ENCODE measurements at regions not wholly inside any gene's neighbourhood (a gene's known extent, or its start where the extent isn't known, plus 50 kb on each side); places are given as distances from the start of the nearest gene placed in this dataset.

DNA sequence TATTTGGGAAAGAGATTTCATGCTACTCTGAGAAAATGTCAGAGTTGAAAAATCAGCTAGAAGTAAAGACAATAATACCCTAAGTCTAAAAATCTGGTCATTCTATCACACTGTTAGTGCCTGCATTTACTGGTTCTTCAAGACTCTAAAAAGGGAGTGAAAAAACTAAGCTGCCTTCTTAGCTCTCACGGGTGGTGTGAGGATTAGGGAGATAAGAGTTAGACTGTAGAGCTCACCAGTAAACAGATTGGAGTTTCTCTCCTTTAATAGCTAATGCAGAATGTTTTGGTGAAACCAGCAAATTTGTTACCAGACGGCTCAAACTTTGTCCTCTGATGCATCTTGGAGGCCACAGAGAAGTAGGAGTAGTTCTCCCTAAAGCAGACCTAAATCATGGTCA is 135.0 kb upstream of the OTX2 start:
- Histone ChIP-seq H3K27me3 (ENCODE audit: control insufficient read depth in 1 of 2, insufficient read depth in 2 of 2, low read length in 2 of 2) (no peaks in the 10 kb centered on the region), H3K79me2 (ENCODE audit: insufficient read depth, low read length) (no peaks in the 10 kb centered on the region), H3K27ac (ENCODE audit: extremely low read length, insufficient read depth, low read length) (no peak overlapping the region), H3K36me3 (replicated peaks in 1 of 2; ENCODE audit: control insufficient read depth in 1 of 2, insufficient read depth in 2 of 2, low read length in 2 of 2) (no peaks in the 10 kb centered on the region), H3K9ac (ENCODE audit: insufficient read depth, low read depth, low read length) (no peak overlapping the region), H3K4me3 (replicated peaks in 1 of 3; ENCODE audit: insufficient read depth in 1 of 3, low read depth in 2 of 3, low read length in 3 of 3) (no peak overlapping the region), H3K9me3 (ENCODE audit: low read length) (no peaks in the 10 kb centered on the region), H3K4me2 (ENCODE audit: low read depth, low read length) (no peak overlapping the region), H3K4me1 (ENCODE audit: insufficient read depth, low read length) (no peaks in the 10 kb centered on the region), H4K20me1 (ENCODE audit: insufficient read depth, low read length) (no peaks in the 10 kb centered on the region), H2AFZ (ENCODE audit: low read length) (no peak overlapping the region)
- BruUV-seq (replicated peaks), result no TSS peak
- in situ Hi-C loops (cut with HindIII; ENCODE audit: extremely low pct_ligation_motif_present, low pct_unique_long_range_greater_than_20kb) (no loop called here), intact Hi-C loops (cut with micrococcal nuclease; ENCODE audit: unreplicated experiment) (no loop called here)
- POLR2A ChIA-PET, result no interaction called here
- no peak for DNase-seq (ENCODE audit: low spot score)
- ATAC-seq, result no peak
- FAIRE-seq, result no peak
- 4% methylated on average over 2 of the region's 2 CpGs for WGBS (ENCODE audit: low lambda C conversion rate)
- CTCF ChIA-PET (ENCODE audit: low intra/inter-chr PET ratio, low total read pairs), result no interaction called here
- no peak for TF ChIP-seq ZKSCAN1 (IDR thresholded peaks at IDR 0.05; ENCODE audit: low read length)
- TF ChIP-seq ATF7-NPFF (CRISPR knock-in tag; IDR thresholded peaks at IDR 0.05; ENCODE audit: low read depth), result no peak
- no peak for TF ChIP-seq MNT (IDR thresholded peaks at IDR 0.05)
- no peak for TF ChIP-seq RFX5 (IDR thresholded peaks at IDR 0.05; ENCODE audit: low read depth, low read length)

DNA sequence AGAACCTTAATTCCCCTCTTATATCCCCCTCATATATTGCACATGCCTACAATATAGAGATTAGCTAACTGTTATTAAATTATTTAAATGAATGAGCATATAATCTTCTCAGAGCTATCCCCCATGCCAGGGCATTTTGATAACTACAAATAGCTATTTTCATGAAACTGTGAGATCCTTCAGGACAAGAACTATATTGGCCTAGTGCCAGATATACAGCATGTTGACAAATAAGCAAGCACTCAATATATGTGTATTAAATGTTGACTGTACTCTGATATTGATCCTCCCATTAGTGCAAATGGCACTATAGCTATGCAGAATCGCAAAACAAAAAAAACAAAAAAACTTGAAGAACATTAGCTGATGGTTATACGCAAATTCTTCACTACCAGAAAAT is 134.1 kb upstream of the OTX2 start:
- H3K9me3 ChIP-seq (ENCODE audit: low read length), result no peaks in the 10 kb centered on the region
- H4K20me1 ChIP-seq (ENCODE audit: insufficient read depth, low read length), result no peaks in the 10 kb centered on the region
- ChIA-PET POLR2A (no interaction called here), CTCF (ENCODE audit: low intra/inter-chr PET ratio, low total read pairs) (no interaction called here)
- no peak for ATAC-seq
- H3K4me2 ChIP-seq (ENCODE audit: low read depth, low read length), result no peak overlapping the region
- no peak for DNase-seq (ENCODE audit: low spot score)
- H3K4me3 ChIP-seq (replicated peaks in 1 of 3; ENCODE audit: insufficient read depth in 1 of 3, low read depth in 2 of 3, low read length in 3 of 3), result no peak overlapping the region
- no peak overlapping the region for H2AFZ ChIP-seq (ENCODE audit: low read length)
- 0% methylated on average over 2 of the region's 2 CpGs for WGBS (ENCODE audit: low lambda C conversion rate)
- TF ChIP-seq, protein P1, sequence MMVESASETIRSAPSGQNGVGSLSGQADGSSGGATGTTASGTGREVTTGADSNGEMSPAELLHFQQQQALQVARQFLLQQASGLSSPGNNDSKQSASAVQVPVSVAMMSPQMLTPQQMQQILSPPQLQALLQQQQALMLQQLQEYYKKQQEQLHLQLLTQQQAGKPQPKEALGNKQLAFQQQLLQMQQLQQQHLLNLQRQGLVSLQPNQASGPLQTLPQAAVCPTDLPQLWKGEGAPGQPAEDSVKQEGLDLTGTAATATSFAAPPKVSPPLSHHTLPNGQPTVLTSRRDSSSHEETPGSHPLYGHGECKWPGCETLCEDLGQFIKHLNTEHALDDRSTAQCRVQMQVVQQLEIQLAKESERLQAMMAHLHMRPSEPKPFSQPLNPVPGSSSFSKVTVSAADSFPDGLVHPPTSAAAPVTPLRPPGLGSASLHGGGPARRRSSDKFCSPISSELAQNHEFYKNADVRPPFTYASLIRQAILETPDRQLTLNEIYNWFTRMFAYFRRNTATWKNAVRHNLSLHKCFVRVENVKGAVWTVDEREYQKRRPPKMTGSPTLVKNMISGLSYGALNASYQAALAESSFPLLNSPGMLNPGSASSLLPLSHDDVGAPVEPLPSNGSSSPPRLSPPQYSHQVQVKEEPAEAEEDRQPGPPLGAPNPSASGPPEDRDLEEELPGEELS (CRISPR knock-in tag; IDR thresholded peaks at IDR 0.05), result no peak
- H3K27me3 ChIP-seq (ENCODE audit: control insufficient read depth in 1 of 2, insufficient read depth in 2 of 2, low read length in 2 of 2), result no peaks in the 10 kb centered on the region
- no peaks in the 10 kb centered on the region for H3K4me1 ChIP-seq (ENCODE audit: insufficient read depth, low read length)
- no peak overlapping the region for H3K9ac ChIP-seq (ENCODE audit: insufficient read depth, low read depth, low read length)
- FAIRE-seq, result no peak
- no peak overlapping the region for H3K27ac ChIP-seq (ENCODE audit: extremely low read length, insufficient read depth, low read length)
- no TSS peak for BruUV-seq (replicated peaks)
- H3K36me3 ChIP-seq (replicated peaks in 1 of 2; ENCODE audit: control insufficient read depth in 1 of 2, insufficient read depth in 2 of 2, low read length in 2 of 2), result no peaks in the 10 kb centered on the region
- H3K79me2 ChIP-seq (ENCODE audit: insufficient read depth, low read length), result no peaks in the 10 kb centered on the region
- intact Hi-C loops (cut with micrococcal nuclease; ENCODE audit: unreplicated experiment), result no loop called here
- in situ Hi-C loops (cut with HindIII; ENCODE audit: extremely low pct_ligation_motif_present, low pct_unique_long_range_greater_than_20kb), result no loop called here

Measured in HepG2 (cell line).